Activated CD4-positive, alpha-beta T cell treated with anti-CD3 and anti-CD28 coated beads, Interleukin-2, amount 10 ng/mL, durations not matched to agents 24 days and 14 days (primary cell): ENCODE measurements at regions not wholly inside any gene's neighbourhood (a gene's known extent, or its start where the extent isn't known, plus 50 kb on each side); places are given as distances from the start of the nearest gene placed in this dataset.
"Not testable (repeated sequence)": the region's sequence is repeated elsewhere in the genome, so short reads cannot be mapped to it uniquely, and the experiment has no call there.

Experiments
- DNase-seq: peaks from one replicate; pipeline ENCODE4 v3.0.0; 2022
- H3K27ac Mint-ChIP-seq: one replicate; pipeline ENCODE4 v1.8.0; 2022; ENCODE audit warnings: mild to moderate bottlenecking, mixed read lengths
- H3K27me3 Mint-ChIP-seq: one replicate; pipeline ENCODE4 v1.8.0; 2022; ENCODE audit warnings: mixed read lengths
- H3K36me3 Mint-ChIP-seq: one replicate; pipeline ENCODE4 v1.8.0; 2022; ENCODE audit warnings: low read depth, mild to moderate bottlenecking, mixed read lengths
- H3K4me1 Mint-ChIP-seq: one replicate; pipeline ENCODE4 v1.8.0; 2021; ENCODE audit warnings: mixed read lengths
- H3K4me3 Mint-ChIP-seq: one replicate; pipeline ENCODE4 v1.8.0; 2022; ENCODE audit warnings: mild to moderate bottlenecking, moderate library complexity, mixed read lengths
- H3K9me3 Mint-ChIP-seq: one replicate; pipeline ENCODE4 v1.8.0; 2021; ENCODE audit warnings: mixed read lengths
- intact Hi-C: fragments of 100-400 bp; cut with micrococcal nuclease; formaldehyde crosslinking; loops from one replicate; pipeline ENCODE4 v1.15.1; 2023

DNA sequence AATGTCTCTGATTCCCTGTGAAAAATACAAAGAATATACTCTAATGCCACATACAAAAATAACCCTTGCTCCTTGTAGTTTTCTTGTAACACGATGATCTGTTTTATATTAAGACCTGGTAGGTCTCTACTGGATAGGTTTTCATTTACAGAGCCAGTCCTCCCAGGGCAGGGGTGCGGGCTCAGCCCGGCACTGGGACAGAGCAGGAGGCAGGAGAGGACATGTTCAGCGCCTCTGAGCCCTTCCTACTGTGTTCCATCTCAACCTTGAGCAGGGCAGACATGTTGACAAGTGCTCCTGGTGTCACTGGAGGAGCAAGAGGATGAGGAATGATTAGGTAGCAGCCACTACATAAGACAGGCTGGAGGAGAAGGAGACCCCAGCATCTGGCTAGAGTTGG is 335.5 kb downstream of the INSIG2 start:
- intact Hi-C loops = no loop called here
- H3K36me3 Mint-ChIP-seq = no peaks in the 10 kb centered on the region
- H3K27ac Mint-ChIP-seq = no peak overlapping the region
- DNase-seq = peak; percentile 21
- H3K4me1 Mint-ChIP-seq = no peaks in the 10 kb centered on the region
- H3K4me3 Mint-ChIP-seq = no peak overlapping the region
- no peaks in the 10 kb centered on the region for H3K27me3 Mint-ChIP-seq
- no peaks in the 10 kb centered on the region for H3K9me3 Mint-ChIP-seq

DNA sequence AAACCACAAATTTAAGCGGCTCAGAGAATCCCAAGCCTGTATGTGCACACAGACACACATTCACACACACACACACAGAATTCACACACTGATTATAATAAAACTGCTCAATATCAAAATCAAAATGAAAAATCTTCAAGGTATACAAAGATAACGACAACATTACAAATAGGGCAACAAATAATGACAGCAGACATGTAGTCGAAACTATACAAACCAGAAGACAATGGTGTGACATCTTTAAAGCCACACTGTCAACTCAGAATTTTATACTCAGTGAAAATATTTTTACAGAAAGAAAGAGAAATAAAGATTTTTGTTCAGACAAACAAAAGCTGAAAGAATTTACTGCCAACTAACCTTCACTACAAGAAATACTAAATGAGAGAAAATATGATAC is 333.4 kb downstream of the INSIG2 start:
- Mint-ChIP-seq H3K36me3 (no peaks in the 10 kb centered on the region), H3K9me3 (no peaks in the 10 kb centered on the region), H3K27ac (no peak overlapping the region), H3K4me3 (no peak overlapping the region), H3K4me1 (no peaks in the 10 kb centered on the region), H3K27me3 (no peaks in the 10 kb centered on the region)
- intact Hi-C loops = no loop called here
- DNase-seq = no peak

DNA sequence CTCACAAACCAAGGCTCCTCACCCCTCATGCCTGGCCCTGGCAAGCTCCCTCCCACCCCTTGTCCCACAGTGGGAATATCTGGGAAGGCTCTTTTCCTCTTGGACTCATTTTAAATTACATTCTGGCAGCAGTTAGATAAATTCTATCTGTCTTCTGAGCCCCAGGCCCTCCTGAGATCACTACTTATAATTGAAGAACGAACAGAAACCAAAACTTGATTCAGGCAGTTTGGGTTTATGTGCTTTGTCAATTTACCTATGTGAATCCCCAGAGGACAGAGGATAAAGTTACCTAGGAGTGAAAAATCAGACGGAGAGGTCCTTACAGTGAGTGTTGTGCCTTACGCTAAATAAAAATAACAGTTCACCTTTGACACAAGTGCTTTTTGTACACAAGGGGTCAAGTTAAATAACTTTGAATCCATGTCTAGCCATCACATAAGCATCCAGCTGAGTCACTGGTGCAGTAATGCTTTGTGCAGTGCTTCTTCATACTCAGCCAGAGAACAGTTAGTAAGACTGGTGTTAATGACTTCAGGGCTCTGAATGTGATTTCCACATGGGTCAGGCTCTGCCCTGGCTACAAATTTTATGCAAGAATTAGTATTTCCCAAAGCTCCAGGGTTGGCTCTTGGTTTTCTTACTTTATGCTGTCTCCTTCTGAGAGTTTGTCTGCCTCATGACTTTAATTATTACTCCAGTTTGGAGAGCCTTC is 329.3 kb downstream of the INSIG2 start:
- intact Hi-C loops = no loop called here
- no peak overlapping the region for H3K27ac Mint-ChIP-seq

DNA sequence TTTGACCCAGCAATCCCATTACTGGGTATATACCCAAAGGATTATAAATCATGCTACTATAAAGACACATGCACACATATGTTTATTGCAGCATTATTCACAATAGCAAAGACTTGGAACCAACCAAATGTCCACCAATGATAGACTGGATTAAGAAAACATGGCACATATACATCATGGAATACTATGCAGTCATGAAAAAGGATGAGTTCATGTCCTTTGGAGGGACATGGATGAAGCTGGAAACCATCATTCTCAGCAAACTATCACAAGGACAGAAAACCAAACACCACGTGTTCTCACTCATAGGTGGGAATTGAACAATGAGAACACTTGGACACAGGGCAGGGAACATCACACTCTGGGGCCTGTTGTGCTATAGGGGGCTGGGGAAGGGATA is 326.9 kb downstream of the INSIG2 start:
- H3K4me1 Mint-ChIP-seq, H3K27me3 Mint-ChIP-seq, H3K36me3 Mint-ChIP-seq, DNase-seq, H3K4me3 Mint-ChIP-seq, intact Hi-C loops, H3K27ac Mint-ChIP-seq, H3K9me3 Mint-ChIP-seq: not testable (repeated sequence)

More for the DNA sequence above, 329.3 kb downstream of the INSIG2 start:
- Mint-ChIP-seq H3K4me3 (no peak overlapping the region), H3K27me3 (no peaks in the 10 kb centered on the region), H3K4me1 (no peaks in the 10 kb centered on the region), H3K9me3 (peaks cover 6% of the 10 kb centered on the region), H3K36me3 (no peaks in the 10 kb centered on the region)
- DNase-seq = no peak

DNA sequence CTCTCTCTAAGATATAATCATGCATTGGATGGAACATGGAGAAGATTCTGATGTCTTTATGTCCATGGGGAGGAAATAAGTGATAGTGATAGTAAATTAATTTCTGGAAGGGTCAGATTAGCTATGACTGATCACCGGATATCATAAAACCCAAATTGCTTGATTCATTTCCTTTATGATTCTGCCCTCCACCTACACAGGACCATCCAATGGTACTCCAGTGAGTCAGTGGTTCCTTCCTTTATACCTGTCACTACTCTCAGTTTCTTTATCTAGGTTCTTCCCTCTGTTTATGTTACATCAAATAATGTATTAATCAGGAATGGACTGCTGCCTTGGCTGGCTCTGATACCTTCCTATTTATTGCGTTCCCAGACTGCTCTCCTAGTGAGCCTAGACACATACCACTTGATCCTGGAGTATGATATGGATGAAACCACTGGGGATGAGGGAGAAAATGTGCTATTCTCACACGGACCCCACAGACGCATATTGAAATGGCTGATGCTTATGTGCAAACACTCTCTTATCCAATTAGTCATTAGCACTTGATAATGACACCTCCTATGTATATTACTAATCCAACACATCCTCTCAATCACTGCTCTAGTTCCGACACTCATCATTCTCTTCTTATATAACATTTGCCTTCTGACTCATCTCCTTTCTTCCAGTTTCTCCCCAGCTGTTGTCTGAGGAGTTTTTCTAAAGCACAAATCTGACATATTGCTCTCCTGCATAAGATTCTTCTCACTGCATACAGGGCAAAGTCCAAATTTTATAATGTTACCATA is 315.6 kb downstream of the INSIG2 start:
- H3K36me3 Mint-ChIP-seq = no peaks in the 10 kb centered on the region
- peaks cover 5% of the 10 kb centered on the region for H3K4me1 Mint-ChIP-seq
- intact Hi-C loops = no loop called here
- no peak overlapping the region for H3K27ac Mint-ChIP-seq
- no peak overlapping the region for H3K4me3 Mint-ChIP-seq
- DNase-seq = no peak
- H3K9me3 Mint-ChIP-seq = no peaks in the 10 kb centered on the region
- peaks cover 2% of the 10 kb centered on the region for H3K27me3 Mint-ChIP-seq

DNA sequence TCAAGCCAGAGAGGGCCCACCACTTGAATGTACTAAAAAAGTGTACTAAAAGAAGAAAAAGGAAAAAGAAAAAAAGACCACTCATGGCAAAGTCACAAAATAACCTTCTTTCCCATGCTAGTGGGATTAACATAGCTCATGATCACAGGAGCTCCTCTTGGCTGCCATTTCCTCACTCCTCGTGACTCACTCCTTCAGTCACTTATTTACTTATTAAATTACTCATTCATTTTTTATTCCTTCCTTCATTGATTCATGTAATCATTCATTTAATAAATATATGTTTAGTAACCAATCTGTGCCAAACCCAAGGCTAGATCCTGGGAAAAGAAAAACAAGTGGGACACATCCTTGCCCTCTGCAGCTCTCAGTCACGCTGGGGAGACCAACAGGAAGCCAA is 300.5 kb downstream of the INSIG2 start:
- no peaks in the 10 kb centered on the region for H3K4me1 Mint-ChIP-seq
- no peaks in the 10 kb centered on the region for H3K36me3 Mint-ChIP-seq
- H3K9me3 Mint-ChIP-seq = no peaks in the 10 kb centered on the region
- no peak for DNase-seq
- peaks cover 2% of the 10 kb centered on the region for H3K27me3 Mint-ChIP-seq
- H3K27ac Mint-ChIP-seq = no peak overlapping the region
- no peak overlapping the region for H3K4me3 Mint-ChIP-seq
- intact Hi-C loops = no loop called here

DNA sequence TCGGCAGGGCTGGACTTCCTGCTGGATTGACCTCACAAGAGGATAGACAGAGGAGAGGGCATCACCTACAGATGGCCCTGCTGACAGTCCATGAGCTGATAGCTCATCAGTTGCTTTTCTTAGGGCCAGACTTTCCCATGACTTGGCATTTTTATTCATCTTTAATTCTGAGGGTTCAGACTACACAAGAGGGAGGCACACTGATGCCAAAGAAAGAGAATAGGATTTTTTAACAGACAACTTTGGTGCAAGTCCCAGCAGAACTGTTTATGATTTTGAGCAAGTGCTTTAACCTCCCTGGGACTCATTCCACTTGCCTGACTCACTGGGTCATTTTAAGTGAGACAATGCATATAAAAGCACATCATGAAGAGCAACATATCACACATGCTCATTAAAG is 299.2 kb downstream of the INSIG2 start:
- intact Hi-C loops = no loop called here
- no peak overlapping the region for H3K27ac Mint-ChIP-seq
- no peak overlapping the region for H3K4me3 Mint-ChIP-seq
- H3K4me1 Mint-ChIP-seq = no peaks in the 10 kb centered on the region
- no peaks in the 10 kb centered on the region for H3K9me3 Mint-ChIP-seq
- no peaks in the 10 kb centered on the region for H3K36me3 Mint-ChIP-seq
- peaks cover 2% of the 10 kb centered on the region for H3K27me3 Mint-ChIP-seq
- DNase-seq = no peak

DNA sequence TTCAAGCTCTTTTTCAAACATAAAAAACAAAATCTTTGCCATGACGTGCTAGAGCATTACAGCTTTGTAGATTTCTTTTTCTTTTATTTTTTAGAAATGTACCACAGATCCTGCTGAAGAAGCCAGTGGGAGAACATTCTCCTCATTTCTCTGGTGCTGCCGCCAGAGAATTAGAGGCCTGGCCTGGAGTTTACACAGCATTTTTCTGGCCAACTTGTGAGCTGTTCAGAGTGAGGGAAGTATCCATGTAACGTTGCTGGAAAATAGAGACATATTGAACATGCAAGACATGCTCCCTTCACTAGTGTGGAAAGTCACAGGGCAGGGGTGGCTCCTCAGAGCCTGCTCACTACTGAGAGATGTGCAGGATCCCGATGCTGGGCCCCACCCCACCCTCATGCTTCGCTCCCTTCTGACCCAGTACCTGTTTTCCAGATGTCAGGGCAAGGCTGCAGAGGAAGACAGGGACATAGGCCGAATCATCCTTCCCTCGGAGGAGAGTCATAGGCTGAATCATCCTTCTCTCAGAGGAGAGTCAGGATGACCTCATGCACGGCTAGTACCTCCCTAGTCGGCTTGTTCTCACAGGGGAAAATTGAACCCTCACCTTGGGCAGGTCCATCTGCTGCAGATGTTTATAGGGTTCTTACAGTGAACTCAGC is 298.5 kb downstream of the INSIG2 start:
- intact Hi-C loops = no loop called here
- DNase-seq = no peak
- Mint-ChIP-seq H3K27me3 (no peaks in the 10 kb centered on the region), H3K36me3 (no peaks in the 10 kb centered on the region), H3K4me1 (no peaks in the 10 kb centered on the region), H3K4me3 (no peak overlapping the region), H3K27ac (no peak overlapping the region), H3K9me3 (no peaks in the 10 kb centered on the region)

DNA sequence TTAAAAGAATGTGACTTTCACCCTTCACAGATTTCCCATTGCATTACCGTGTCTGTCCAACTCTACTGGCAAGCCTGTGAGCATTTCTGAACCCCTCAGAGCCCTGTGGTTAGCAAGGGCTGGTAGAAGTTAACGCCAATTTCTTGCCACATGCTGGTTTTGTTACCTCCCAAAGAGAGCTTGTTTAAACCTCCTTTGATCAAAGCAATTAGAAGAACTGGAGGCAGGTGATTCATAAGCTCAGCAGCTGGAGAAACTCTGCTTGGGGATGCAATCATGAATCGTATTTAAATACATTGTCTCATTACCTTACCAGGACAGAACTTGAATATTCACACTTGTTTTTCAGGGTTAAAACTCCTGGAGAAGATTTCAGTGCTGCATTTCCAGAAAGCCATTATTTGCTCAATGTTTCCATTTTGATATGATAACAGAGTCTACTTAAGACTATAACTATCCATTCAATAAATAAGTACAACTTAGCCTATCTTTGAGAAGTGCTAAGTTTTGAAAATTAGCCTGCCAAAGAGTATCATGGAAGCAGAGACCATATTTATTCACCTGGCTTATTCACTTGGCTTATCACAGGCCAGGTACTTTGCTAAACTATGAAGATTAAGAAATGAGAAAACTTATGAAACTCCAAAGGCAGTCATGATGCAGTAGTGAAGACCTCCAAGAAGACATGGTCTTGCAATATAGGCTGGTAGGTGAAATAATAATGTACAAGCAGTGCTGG is 292.8 kb downstream of the INSIG2 start:
- no peak overlapping the region for H3K4me3 Mint-ChIP-seq
- no peaks in the 10 kb centered on the region for H3K9me3 Mint-ChIP-seq
- H3K27ac Mint-ChIP-seq = no peak overlapping the region
- H3K36me3 Mint-ChIP-seq = no peaks in the 10 kb centered on the region
- no peak for DNase-seq
- no peaks in the 10 kb centered on the region for H3K4me1 Mint-ChIP-seq
- no peaks in the 10 kb centered on the region for H3K27me3 Mint-ChIP-seq
- intact Hi-C loops = no loop called here

DNA sequence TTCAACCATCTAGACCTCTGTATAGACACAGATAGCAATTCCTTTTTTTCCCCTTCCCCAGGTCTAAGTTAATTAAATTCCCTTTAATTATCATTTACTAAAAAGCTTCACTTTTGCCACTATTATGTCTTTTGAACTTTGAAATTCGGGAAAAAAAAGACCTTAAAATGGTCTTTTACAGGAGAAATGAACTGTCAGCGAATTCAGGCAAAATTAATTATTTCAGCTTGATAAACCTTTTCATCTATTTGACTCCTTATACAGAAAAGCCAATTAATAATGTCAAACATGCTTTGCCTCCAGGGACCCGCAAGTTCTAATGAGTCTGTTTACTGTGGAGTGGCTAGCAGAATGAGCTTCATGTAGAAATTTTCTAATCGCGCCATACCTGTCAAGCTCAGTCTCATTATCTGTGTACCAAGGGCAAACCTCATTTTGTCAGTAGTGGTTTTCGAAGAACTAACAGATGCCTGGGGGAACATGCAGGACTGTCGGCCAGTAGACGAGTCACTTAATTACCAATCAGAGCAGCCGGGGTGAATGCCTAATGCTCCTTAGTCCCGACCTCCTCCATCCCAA is 287.7 kb downstream of the INSIG2 start:
- Mint-ChIP-seq H3K36me3 (no peaks in the 10 kb centered on the region), H3K4me3 (no peak overlapping the region), H3K27me3 (peaks cover 11% of the 10 kb centered on the region), H3K27ac (no peak overlapping the region), H3K4me1 (no peaks in the 10 kb centered on the region), H3K9me3 (no peaks in the 10 kb centered on the region)
- no peak for DNase-seq
- intact Hi-C loops = no loop called here

DNA sequence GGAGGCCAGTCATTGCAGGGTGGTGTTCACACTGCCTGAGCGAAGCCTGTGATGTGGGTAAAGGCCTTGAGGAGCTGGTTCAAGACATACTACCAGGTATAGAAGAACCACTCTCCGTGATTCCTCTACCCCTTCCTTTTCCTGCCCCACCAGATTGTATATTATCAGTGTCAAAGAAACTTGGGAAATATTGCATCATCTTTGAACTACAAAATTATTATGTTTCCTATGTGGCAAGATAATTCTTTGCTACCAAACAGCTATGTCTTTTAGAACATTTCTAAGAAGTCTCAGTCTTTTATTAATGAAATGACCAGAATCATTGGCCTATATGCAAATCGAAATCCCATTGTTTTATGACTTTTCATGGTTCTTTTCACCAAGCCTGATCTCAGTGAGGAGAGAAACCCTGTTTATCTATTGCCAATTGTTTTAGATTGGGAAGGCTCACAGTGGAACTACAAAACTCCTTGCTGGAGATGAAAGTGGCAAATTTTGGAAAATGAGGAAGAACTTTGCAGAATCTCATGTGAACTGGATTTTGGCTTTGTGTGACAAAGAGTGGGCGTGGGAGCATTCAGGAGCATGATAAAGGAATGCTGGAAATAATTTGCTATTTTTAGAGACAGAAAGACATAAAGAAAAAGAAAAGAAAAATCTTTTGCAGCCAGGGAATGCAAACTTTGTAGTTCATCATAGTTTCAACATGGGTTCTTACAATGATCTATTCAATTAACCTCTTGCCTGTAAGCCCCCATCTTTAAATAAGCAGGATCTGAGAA is 286.9 kb downstream of the INSIG2 start:
- Mint-ChIP-seq H3K4me3 (no peak overlapping the region), H3K4me1 (no peaks in the 10 kb centered on the region), H3K9me3 (no peaks in the 10 kb centered on the region), H3K27ac (no peak overlapping the region), H3K27me3 (peaks cover 11% of the 10 kb centered on the region), H3K36me3 (no peaks in the 10 kb centered on the region)
- no peak for DNase-seq
- intact Hi-C loops = loop anchor here (5.0 kb wide), 1 partner anchor 482 kb away; no protein-coding TSS in a partner anchor

DNA sequence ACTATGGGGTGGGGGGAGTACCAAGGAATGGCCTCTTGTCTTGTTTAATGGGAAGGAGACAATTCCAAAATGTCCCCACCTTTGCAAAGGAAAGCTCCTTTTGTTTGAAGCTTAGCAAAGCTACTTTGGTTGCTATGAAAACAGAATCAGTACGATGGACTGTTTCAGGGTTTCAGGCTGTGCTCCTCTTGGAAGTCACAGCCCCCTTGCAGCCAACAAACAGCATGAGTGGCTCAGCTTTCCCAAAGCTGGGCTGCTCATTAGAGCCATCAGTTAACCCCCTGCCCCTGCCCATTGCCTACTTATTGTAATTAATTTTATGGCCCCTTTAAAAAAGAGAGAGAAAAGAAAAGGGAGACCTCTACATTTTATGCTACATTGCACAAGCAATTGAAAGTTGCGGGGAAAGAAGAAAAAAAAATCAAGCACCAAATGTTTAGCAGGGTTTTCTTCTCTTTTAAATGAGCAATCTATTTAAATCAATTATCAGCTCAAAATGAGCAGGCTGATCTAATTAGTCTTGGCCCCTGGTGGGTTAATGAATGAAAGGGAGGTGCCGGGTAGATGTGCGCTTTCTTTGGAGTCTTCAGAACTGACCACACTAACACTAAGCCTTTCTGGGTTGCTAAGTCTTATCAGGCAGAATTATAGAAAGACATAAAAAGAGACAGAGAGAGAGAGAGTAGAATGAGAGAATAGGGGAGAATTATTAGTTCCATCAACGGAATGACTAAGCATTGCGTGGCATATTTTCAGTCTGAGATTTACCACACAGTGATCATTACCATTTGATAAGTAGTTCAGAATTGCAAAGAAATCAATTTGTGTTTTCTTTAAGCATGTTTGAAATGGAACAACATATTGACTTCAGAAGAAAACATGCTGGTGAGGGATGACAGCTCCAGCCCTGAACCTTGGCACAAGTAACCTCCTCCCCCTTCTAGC is 284.9 kb downstream of the INSIG2 start:
- DNase-seq = no peak
- Mint-ChIP-seq H3K36me3 (no peaks in the 10 kb centered on the region), H3K4me3 (no peak overlapping the region), H3K27ac (no peak overlapping the region), H3K4me1 (no peaks in the 10 kb centered on the region), H3K9me3 (no peaks in the 10 kb centered on the region), H3K27me3 (peaks cover 14% of the 10 kb centered on the region)
- intact Hi-C loops = loop anchor here (5.0 kb wide), 1 partner anchor 484 kb away; no protein-coding TSS in a partner anchor
